GM12878 (cell line): ENCODE measurements at regions not wholly inside any gene's neighbourhood (a gene's known extent, or its start where the extent isn't known, plus 50 kb on each side); places are given as distances from the start of the nearest gene placed in this dataset.

ENCODE experiments used
- BACH1 ChIP-seq: fragments of 450-650 bp; IDR thresholded peaks from 2 replicates; pipeline ENCODE4 v1.6.1; 2017; ENCODE audit warnings: mild to moderate bottlenecking, borderline replicate concordance
- CBFB ChIP-seq: IDR thresholded peaks from 2 replicates; pipeline ENCODE4 v1.6.1; 2016; ENCODE audit warnings: antibody characterized with exemption, low read depth
- E2F4 ChIP-seq: IDR thresholded peaks from 2 replicates; pipeline ENCODE4 v1.6.1; 2012; ENCODE audit warnings: low read depth, low read length, improper control_type of control experiment
- FOXK2 ChIP-seq: fragments of 450-650 bp; IDR thresholded peaks from 2 replicates; pipeline ENCODE4 v1.6.1; 2017; ENCODE audit warnings: mild to moderate bottlenecking, moderate library complexity
- FOXM1 ChIP-seq: IDR thresholded peaks from 2 replicates; pipeline ENCODE4 v1.6.1; 2012; ENCODE audit warnings: low read depth, mild to moderate bottlenecking, inconsistent platforms, low read length, moderate library complexity
- HDGF ChIP-seq: fragments of 450-650 bp; IDR thresholded peaks from 2 replicates; pipeline ENCODE4 v1.6.1; 2016; ENCODE audit warnings: antibody characterized with exemption
- JUND ChIP-seq: IDR thresholded peaks from 2 replicates; pipeline ENCODE4 v1.6.1; 2012; ENCODE audit warnings: low read depth, mild to moderate bottlenecking, low read length, improper control_type of control experiment, moderate library complexity
- MEF2A ChIP-seq: IDR thresholded peaks from 2 replicates; pipeline ENCODE4 v1.6.1; 2011; ENCODE audit warnings: low read depth, mild to moderate bottlenecking, low read length, moderate library complexity; ENCODE audit not compliant: insufficient read depth
- PKNOX1 ChIP-seq: fragments of 450-650 bp; IDR thresholded peaks from 2 replicates; pipeline ENCODE4 v1.6.1; 2016; ENCODE audit warnings: mild to moderate bottlenecking
- PML ChIP-seq: IDR thresholded peaks from 2 replicates; pipeline ENCODE4 v1.6.1; 2012; ENCODE audit warnings: low read length, inconsistent platforms
- POU2F2 ChIP-seq: IDR thresholded peaks from 3 replicates; pipeline ENCODE4 v1.6.1; 2011; ENCODE audit warnings: low read depth, mild to moderate bottlenecking, low read length, borderline replicate concordance
- RUNX3 ChIP-seq: IDR thresholded peaks from 2 replicates; pipeline ENCODE4 v1.6.1; 2012; ENCODE audit warnings: low read length, inconsistent platforms
- STAT1 ChIP-seq: fragments of 450-650 bp; conservative IDR thresholded peaks from 2 replicates; pipeline ENCODE4 v1.6.1; 2014; ENCODE audit warnings: antibody characterized with exemption, mild to moderate bottlenecking
- SUPT20H ChIP-seq: IDR thresholded peaks from 2 replicates; pipeline ENCODE4 v1.6.1; 2011; ENCODE audit warnings: low read depth, mild to moderate bottlenecking, low read length, moderate library complexity, borderline replicate concordance; ENCODE audit not compliant: control insufficient read depth
- ZNF217 ChIP-seq: fragments of 450-650 bp; IDR thresholded peaks from 2 replicates; pipeline ENCODE4 v1.6.1; 2017; ENCODE audit warnings: antibody characterized with exemption, mild to moderate bottlenecking

- TF ChIP-seq MEF2A: no peak
- no peak for TF ChIP-seq PML
- TF ChIP-seq SUPT20H: no peak
- no peak for TF ChIP-seq ZNF217
- TF ChIP-seq POU2F2: no peak
- no peak for TF ChIP-seq RUNX3
- no peak for TF ChIP-seq FOXK2
- TF ChIP-seq JUND: no peak
- no peak for TF ChIP-seq CBFB
- TF ChIP-seq HDGF: no peak
- TF ChIP-seq PKNOX1: no peak
- no peak for TF ChIP-seq E2F4
- no peak for TF ChIP-seq BACH1
- TF ChIP-seq FOXM1: no peak
- no peak for TF ChIP-seq STAT1
- TF ChIP-seq, all 136 proteins: peak for 0
These were observed 59.2 kb upstream of the FZD7 start (continued) for GRCh38 chr2:201974171-201975100.
